ENCODE measurements at regions not wholly inside any gene's neighbourhood (a gene's known extent, or its start where the extent isn't known, plus 50 kb on each side); places are given as distances from the start of the nearest gene placed in this dataset.

GRCh38 chr18:40041951-40042350 lies 1913.1 kb upstream of the PIK3C3 start:
- no peak for TF ChIP-seq CTCF (conservative IDR thresholded peaks at IDR 0.05; ENCODE audit: low read length)
- no peak for TF ChIP-seq EZH2phosphoT487 (IDR thresholded peaks at IDR 0.05; ENCODE audit: borderline replicate concordance, low read depth, low read length)
